ENCODE measurements at regions not wholly inside any gene's neighbourhood (a gene's known extent, or its start where the extent isn't known, plus 50 kb on each side); places are given as distances from the start of the nearest gene placed in this dataset.
"Not testable (repeated sequence)": the region's sequence is repeated elsewhere in the genome, so short reads cannot be mapped to it uniquely, and the experiment has no call there.

- not testable (repeated sequence) for DNase-seq
Measured at GRCh38 chr6:170055797-170056196, 235.1 kb downstream of the DLL1 start.

- DNase-seq = no peak
Measured at GRCh38 chr6:170053966-170054661, 236.8 kb downstream of the DLL1 start.

- DNase-seq = no peak
Measured at GRCh38 chr6:170052991-170053821, 237.7 kb downstream of the DLL1 start.

- DNase-seq = no peak
Measured at GRCh38 chr6:170051229-170052172, 239.4 kb downstream of the DLL1 start.

- no peak for DNase-seq
Measured at GRCh38 chr6:170050591-170051041, 240.3 kb downstream of the DLL1 start.

GRCh38 chr6:170049641-170050561 is 241.0 kb downstream of the DLL1 start:
- DNase-seq = no peak

- no peak for DNase-seq
Measured at GRCh38 chr6:170048615-170049256, 242.1 kb downstream of the DLL1 start.

- no peak for DNase-seq
Measured at GRCh38 chr6:170047823-170048222, 243.1 kb downstream of the DLL1 start.

GRCh38 chr6:170046791-170047626 is 243.9 kb downstream of the DLL1 start:
- DNase-seq = no peak

GRCh38 chr6:170045981-170046667 is 244.8 kb downstream of the DLL1 start:
- no peak for DNase-seq

GRCh38 chr6:170045563-170045960 is 245.3 kb downstream of the DLL1 start:
- DNase-seq = no peak

- no peak for DNase-seq
Measured at GRCh38 chr6:170044836-170045562, 245.9 kb downstream of the DLL1 start.

GRCh38 chr6:170043881-170044790 is 246.7 kb downstream of the DLL1 start:
- no peak for DNase-seq

GRCh38 chr6:170043150-170043819 is 247.6 kb downstream of the DLL1 start:
- DNase-seq = no peak

GRCh38 chr6:170042596-170043118 is 248.2 kb downstream of the DLL1 start:
- no peak for DNase-seq

- DNase-seq = no peak
Measured at GRCh38 chr6:170042123-170042522, 248.8 kb downstream of the DLL1 start.

- no peak for DNase-seq
Measured at GRCh38 chr6:170041526-170041925, 249.4 kb downstream of the DLL1 start.
